Calu3 (cell line): ENCODE measurements at regions not wholly inside any gene's neighbourhood (a gene's known extent, or its start where the extent isn't known, plus 50 kb on each side); places are given as distances from the start of the nearest gene placed in this dataset.

ENCODE experiments used
- BruUV-seq: library from RNA; stranded (reverse); fragments of 400-500 nt; replicated peaks from 2 replicates; lab custom pipeline; 2021; lab: Mats Ljungman, UMichigan
- CTCF ChIA-PET: fragments of 300-600 bp; sonication (Branson Sonifier 250); formaldehyde crosslinking; loops from one replicate; lab custom pipeline; 2022; ENCODE audit warnings: antibody characterized with exemption; lab: Charles Lee
- DNase-seq: peaks from one replicate; pipeline ENCODE4 v3.0.0; 2022
- H3K27ac Mint-ChIP-seq: one replicate; pipeline ENCODE4 v1.8.0; 2022; ENCODE audit warnings: mixed read lengths; ENCODE audit not compliant: unreplicated experiment
- H3K27me3 Mint-ChIP-seq: one replicate; pipeline ENCODE4 v1.8.0; 2022; ENCODE audit warnings: mixed read lengths; ENCODE audit not compliant: unreplicated experiment
- H3K36me3 Mint-ChIP-seq: one replicate; pipeline ENCODE4 v1.8.0; 2022; ENCODE audit warnings: mild to moderate bottlenecking, moderate library complexity, mixed read lengths; ENCODE audit not compliant: insufficient read depth, unreplicated experiment
- H3K4me1 Mint-ChIP-seq: one replicate; pipeline ENCODE4 v1.8.0; 2022; ENCODE audit warnings: mild to moderate bottlenecking, low read depth, mixed read lengths; ENCODE audit not compliant: unreplicated experiment
- H3K4me3 Mint-ChIP-seq: one replicate; pipeline ENCODE4 v1.8.0; 2022; ENCODE audit warnings: mild to moderate bottlenecking, low read depth, moderate library complexity, mixed read lengths; ENCODE audit not compliant: unreplicated experiment
- H3K9me3 Mint-ChIP-seq: one replicate; pipeline ENCODE4 v1.8.0; 2022; ENCODE audit warnings: low read depth, mixed read lengths; ENCODE audit not compliant: unreplicated experiment
- CTCF ChIP-seq: fragments of 200-600 bp; IDR thresholded peaks from one replicate; pipeline ENCODE4 v1.8.0; 2022; ENCODE audit warnings: antibody characterized with exemption; ENCODE audit not compliant: unreplicated experiment
- intact Hi-C: fragments of 100-400 bp; cut with micrococcal nuclease; formaldehyde crosslinking; loops from one replicate; pipeline ENCODE4 v1.10.0; 2022; ENCODE audit not compliant: unreplicated experiment

GRCh38 chr11:134882141-134882540 is 470.1 kb upstream of the B3GAT1 start:
- intact Hi-C loops = no loop called here
- Mint-ChIP-seq H3K9me3 (peaks cover 20% of the 10 kb centered on the region), H3K36me3 (no peaks in the 10 kb centered on the region), H3K27me3 (no peaks in the 10 kb centered on the region), H3K4me3 (no peak overlapping the region), H3K4me1 (no peaks in the 10 kb centered on the region), H3K27ac (no peak overlapping the region)
- no TSS peak for BruUV-seq
- CTCF ChIA-PET = no interaction called here
- no peak for DNase-seq
- TF ChIP-seq CTCF = no peak

GRCh38 chr11:134880788-134881187 is 468.7 kb upstream of the B3GAT1 start:
- peaks cover 19% of the 10 kb centered on the region for H3K9me3 Mint-ChIP-seq
- TF ChIP-seq CTCF = no peak
- intact Hi-C loops = no loop called here
- H3K27me3 Mint-ChIP-seq = no peaks in the 10 kb centered on the region
- H3K4me1 Mint-ChIP-seq = no peaks in the 10 kb centered on the region
- H3K4me3 Mint-ChIP-seq = no peak overlapping the region
- DNase-seq = no peak
- no TSS peak for BruUV-seq
- H3K27ac Mint-ChIP-seq = no peak overlapping the region
- CTCF ChIA-PET = no interaction called here
- no peaks in the 10 kb centered on the region for H3K36me3 Mint-ChIP-seq

- H3K36me3 Mint-ChIP-seq = no peaks in the 10 kb centered on the region
- H3K4me3 Mint-ChIP-seq = no peak overlapping the region
- BruUV-seq = no TSS peak
- H3K27me3 Mint-ChIP-seq = no peaks in the 10 kb centered on the region
- peaks cover 16% of the 10 kb centered on the region for H3K9me3 Mint-ChIP-seq
- intact Hi-C loops = no loop called here
- no peak for DNase-seq
- H3K4me1 Mint-ChIP-seq = no peaks in the 10 kb centered on the region
- CTCF ChIA-PET = no interaction called here
- no peak for TF ChIP-seq CTCF
- no peak overlapping the region for H3K27ac Mint-ChIP-seq
Observed at GRCh38 chr11:134879931-134880330, 467.9 kb upstream of the B3GAT1 start.

- Mint-ChIP-seq H3K36me3 (no peaks in the 10 kb centered on the region), H3K9me3 (peaks cover 16% of the 10 kb centered on the region), H3K27me3 (no peaks in the 10 kb centered on the region), H3K4me3 (no peak overlapping the region), H3K4me1 (no peaks in the 10 kb centered on the region), H3K27ac (no peak overlapping the region)
- intact Hi-C loops = no loop called here
- no peak for TF ChIP-seq CTCF
- CTCF ChIA-PET = no interaction called here
- DNase-seq = no peak
- no TSS peak for BruUV-seq
Observed at GRCh38 chr11:134879341-134879740, 467.3 kb upstream of the B3GAT1 start.
